ENCODE measurements at regions not wholly inside any gene's neighbourhood (a gene's known extent, or its start where the extent isn't known, plus 50 kb on each side); places are given as distances from the start of the nearest gene placed in this dataset.
A peak's percentile ranks its signal among the peaks of the same experiment; 100 is the strongest.
"Not testable (repeated sequence)": the region's sequence is repeated elsewhere in the genome, so short reads cannot be mapped to it uniquely, and the experiment has no call there.

- no peaks in the 10 kb centered on the region for H3K36me3 Mint-ChIP-seq (ENCODE audit: insufficient read depth)
These were observed 94.2 kb upstream of the S1PR3 start for GRCh38 chr9:88897081-88897480.

GRCh38 chr9:88898039-88898720 lies 93.1 kb upstream of the S1PR3 start:
- Mint-ChIP-seq H3K9me3 (no peaks in the 10 kb centered on the region), H3K4me3 (no peak overlapping the region), H3K27me3 (peaks cover 8 to 30% of the 10 kb centered on the region in 2 donors), H3K27ac (no peak overlapping the region), H3K4me1 (ENCODE audit: low read depth in 2 of 2) (no peaks in the 10 kb centered on the region), H3K36me3 (ENCODE audit: insufficient read depth) (no peaks in the 10 kb centered on the region)
- ATAC-seq (replicated peaks): no peak
- DNase-seq: no peak

More at GRCh38 chr9:88897081-88897480, 94.2 kb upstream of the S1PR3 start:
- Mint-ChIP-seq H3K4me3 (no peak overlapping the region), H3K4me1 (ENCODE audit: low read depth in 2 of 2) (no peaks in the 10 kb centered on the region), H3K27me3 (peaks cover 17 to 33% of the 10 kb centered on the region in 2 donors), H3K27ac (no peak overlapping the region), H3K9me3 (no peaks in the 10 kb centered on the region)
- no peak for ATAC-seq (replicated peaks)
- no peak for DNase-seq

- no peaks in the 10 kb centered on the region for H3K36me3 Mint-ChIP-seq (ENCODE audit: insufficient read depth)
- H3K27ac Mint-ChIP-seq: no peak overlapping the region
- ATAC-seq (replicated peaks) (no peak), DNase-seq (no peak)
- no peak overlapping the region for H3K4me3 Mint-ChIP-seq
- no peaks in the 10 kb centered on the region for H3K4me1 Mint-ChIP-seq (ENCODE audit: low read depth in 2 of 2)
- H3K9me3 Mint-ChIP-seq: peaks cover 0 to 2% of the 10 kb centered on the region in 2 donors
- peaks cover 29 to 58% of the 10 kb centered on the region in 2 donors for H3K27me3 Mint-ChIP-seq
These were observed 85.8 kb upstream of the S1PR3 start for GRCh38 chr9:88905506-88905905.

GRCh38 chr9:88915916-88916315 lies 75.4 kb upstream of the S1PR3 start:
- ATAC-seq (replicated peaks) (no peak), DNase-seq (no peak)
- Mint-ChIP-seq H3K4me1 (ENCODE audit: low read depth in 2 of 2) (peaks cover 3 to 6% of the 10 kb centered on the region in 2 donors), H3K27me3 (peaks cover 15 to 22% of the 10 kb centered on the region in 2 donors), H3K27ac (no peak overlapping the region), H3K36me3 (ENCODE audit: insufficient read depth) (no peaks in the 10 kb centered on the region), H3K4me3 (no peak overlapping the region), H3K9me3 (no peaks in the 10 kb centered on the region)

- no peak for DNase-seq
- no peaks in the 10 kb centered on the region for H3K9me3 Mint-ChIP-seq
- ATAC-seq (replicated peaks): no peak
- H3K36me3 Mint-ChIP-seq (ENCODE audit: insufficient read depth): no peaks in the 10 kb centered on the region
- H3K4me3 Mint-ChIP-seq: no peak overlapping the region
- H3K4me1 Mint-ChIP-seq (ENCODE audit: low read depth in 2 of 2): peaks cover 8 to 11% of the 10 kb centered on the region in 2 donors
- H3K27ac Mint-ChIP-seq: no peak overlapping the region
- peaks cover 15 to 21% of the 10 kb centered on the region in 2 donors for H3K27me3 Mint-ChIP-seq
These were observed 74.4 kb upstream of the S1PR3 start for GRCh38 chr9:88916894-88917293.

GRCh38 chr9:88917375-88917774 lies 73.9 kb upstream of the S1PR3 start:
- no peak for DNase-seq
- Mint-ChIP-seq H3K36me3 (ENCODE audit: insufficient read depth) (no peaks in the 10 kb centered on the region), H3K9me3 (no peaks in the 10 kb centered on the region), H3K4me1 (ENCODE audit: low read depth in 2 of 2) (peaks cover 11 to 16% of the 10 kb centered on the region in 2 donors), H3K27ac (no peak overlapping the region), H3K27me3 (peaks cover 15 to 21% of the 10 kb centered on the region in 2 donors), H3K4me3 (no peak overlapping the region)
- ATAC-seq (replicated peaks): no peak

- not testable (repeated sequence) for DNase-seq; ATAC-seq (replicated peaks); H3K4me3 Mint-ChIP-seq; H3K27ac Mint-ChIP-seq; H3K36me3 Mint-ChIP-seq (ENCODE audit: insufficient read depth); H3K9me3 Mint-ChIP-seq
- H3K4me1 Mint-ChIP-seq (ENCODE audit: low read depth in 2 of 2): peaks cover 19 to 28% of the 10 kb centered on the region in 2 donors
- H3K27me3 Mint-ChIP-seq: peaks cover 15 to 21% of the 10 kb centered on the region in 2 donors
These were observed 72.7 kb upstream of the S1PR3 start for GRCh38 chr9:88918537-88918936.

GRCh38 chr9:88920645-88921044 lies 70.6 kb upstream of the S1PR3 start:
- no peak overlapping the region for H3K4me3 Mint-ChIP-seq
- peaks cover 24 to 26% of the 10 kb centered on the region in 2 donors for H3K4me1 Mint-ChIP-seq (ENCODE audit: low read depth in 2 of 2)
- ATAC-seq (replicated peaks) (no peak), DNase-seq (no peak)
- H3K27me3 Mint-ChIP-seq: peaks cover 8 to 15% of the 10 kb centered on the region in 2 donors
- peaks cover 5% of the 10 kb centered on the region for H3K36me3 Mint-ChIP-seq (ENCODE audit: insufficient read depth)
- H3K9me3 Mint-ChIP-seq: no peaks in the 10 kb centered on the region
- H3K27ac Mint-ChIP-seq: no peak overlapping the region

- ATAC-seq (replicated peaks) (peak; percentile 76), DNase-seq (peak; percentile 8 to 36 (median 8))
- Mint-ChIP-seq H3K4me3 (peak overlapping the region; percentile 5 to 46), H3K36me3 (ENCODE audit: insufficient read depth) (peaks cover 5% of the 10 kb centered on the region), H3K27ac (peak overlapping the region in 1 of 2 donors; percentile 0), H3K27me3 (peaks cover 2 to 10% of the 10 kb centered on the region in 2 donors), H3K4me1 (ENCODE audit: low read depth in 2 of 2) (peaks cover 26 to 30% of the 10 kb centered on the region in 2 donors), H3K9me3 (no peaks in the 10 kb centered on the region)
These were observed 69.2 kb upstream of the S1PR3 start for GRCh38 chr9:88922091-88922490.

GRCh38 chr9:88923092-88923491 lies 68.2 kb upstream of the S1PR3 start:
- Mint-ChIP-seq H3K4me1 (ENCODE audit: low read depth in 2 of 2) (peaks cover 28 to 30% of the 10 kb centered on the region in 2 donors), H3K4me3 (peak overlapping the region; percentile 5 to 21), H3K36me3 (ENCODE audit: insufficient read depth) (peaks cover 8% of the 10 kb centered on the region), H3K27ac (peak overlapping the region; percentile 30 to 68), H3K27me3 (peaks cover 0 to under 1% of the 10 kb centered on the region in 2 donors), H3K9me3 (no peaks in the 10 kb centered on the region)
- ATAC-seq (replicated peaks) (no peak), DNase-seq (no peak)

GRCh38 chr9:88923653-88924288 lies 67.5 kb upstream of the S1PR3 start:
- H3K27ac Mint-ChIP-seq: peak overlapping the region; percentile 30 to 68
- no peaks in the 10 kb centered on the region for H3K27me3 Mint-ChIP-seq
- peak; percentile 54 for ATAC-seq (replicated peaks)
- peak overlapping the region; percentile 5 to 21 for H3K4me3 Mint-ChIP-seq
- H3K9me3 Mint-ChIP-seq: no peaks in the 10 kb centered on the region
- H3K4me1 Mint-ChIP-seq (ENCODE audit: low read depth in 2 of 2): peaks cover 28 to 30% of the 10 kb centered on the region in 2 donors
- peaks cover 8% of the 10 kb centered on the region for H3K36me3 Mint-ChIP-seq (ENCODE audit: insufficient read depth)
- DNase-seq: peak; percentile 1 to 7 (median 6)

GRCh38 chr9:88925481-88925880 lies 65.8 kb upstream of the S1PR3 start:
- no peaks in the 10 kb centered on the region for H3K9me3 Mint-ChIP-seq
- peaks cover 8% of the 10 kb centered on the region for H3K36me3 Mint-ChIP-seq (ENCODE audit: insufficient read depth)
- DNase-seq (no peak), ATAC-seq (replicated peaks) (no peak)
- no peak overlapping the region for H3K27ac Mint-ChIP-seq
- H3K27me3 Mint-ChIP-seq: no peaks in the 10 kb centered on the region
- no peak overlapping the region for H3K4me3 Mint-ChIP-seq
- H3K4me1 Mint-ChIP-seq (ENCODE audit: low read depth in 2 of 2): peaks cover 28 to 30% of the 10 kb centered on the region in 2 donors

- Mint-ChIP-seq H3K4me3 (no peak overlapping the region), H3K36me3 (ENCODE audit: insufficient read depth) (peaks cover 8% of the 10 kb centered on the region), H3K4me1 (ENCODE audit: low read depth in 2 of 2) (peaks cover 20 to 22% of the 10 kb centered on the region in 2 donors), H3K9me3 (no peaks in the 10 kb centered on the region), H3K27me3 (peaks cover 3% of the 10 kb centered on the region in 2 donors), H3K27ac (peak overlapping the region in 1 of 2 donors; percentile 10)
- no peak for ATAC-seq (replicated peaks)
- DNase-seq: no peak
These were observed 64.3 kb upstream of the S1PR3 start for GRCh38 chr9:88926781-88927505.
